Spleen (tissue), 7 donors: ENCODE measurements at regions not wholly inside any gene's neighbourhood (a gene's known extent, or its start where the extent isn't known, plus 50 kb on each side); places are given as distances from the start of the nearest gene placed in this dataset.

Experiments
- CTCF ChIP-seq, 11 experiments: fragments of 200-600 bp in 7 of 11; fragments of 450-650 bp in 4 of 11; sonication (generic) in 4 of 11; IDR thresholded peaks in 8 of 11; conservative IDR thresholded peaks in 3 of 11; 1 replicate in 7 of 11; 2 replicates in 4 of 11; pipeline versions ENCODE4 v1.4.0 to v1.8.0; 2016 to 2021; ENCODE audit warnings: antibody characterized with exemption in 11 of 11, inconsistent platforms in 4 of 11, mild to moderate bottlenecking in 1 of 11
- POLR2A ChIP-seq, 3 donors: fragments of 450-650 bp; IDR thresholded peaks; one replicate each; pipeline ENCODE4 v1.5.1; 2017; ENCODE audit warnings: antibody characterized with exemption in 3 of 3, mild to moderate bottlenecking in 1 of 3
- POLR2AphosphoS5 ChIP-seq, 3 donors: sonication (generic); formaldehyde crosslinking; IDR thresholded peaks; one replicate each; pipeline ENCODE4 v1.5.1; 2017; ENCODE audit warnings: antibody characterized with exemption in 3 of 3
- donor health status: DM: no; HTN: no; CAD: no; lungs with moderate emphysema.
- donor health status: DM: no; HTN: no; CAD: no.
- donor health status: DM: no; HTN: no; CAD: no.

- no peak for TF ChIP-seq CTCF (IDR thresholded peaks at IDR 0.05 in 8 of 11, conservative IDR thresholded peaks at IDR 0.05 in 3 of 11)
- no peak for TF ChIP-seq POLR2A (IDR thresholded peaks at IDR 0.05)
- TF ChIP-seq POLR2AphosphoS5 (IDR thresholded peaks at IDR 0.05): no peak
These were observed 1413.0 kb downstream of the DSC3 start for GRCh38 chr18:29629493-29630036.
